GM12878 (cell line): ENCODE measurements at regions not wholly inside any gene's neighbourhood (a gene's known extent, or its start where the extent isn't known, plus 50 kb on each side); places are given as distances from the start of the nearest gene placed in this dataset.

Experiments used
- ATAC-seq: fragments of 200-7000 bp; cut with Tn5 transposase; 3 replicates; pipeline ENCODE4 v1.9.1; 2020; ENCODE audit warnings: mild to moderate bottlenecking, moderate library complexity
- BruUV-seq: library from RNA; stranded (reverse); fragments of 400-500 nt; replicated peaks from 2 replicates; lab custom pipeline; 2021; lab: Mats Ljungman, UMichigan
- CTCF ChIA-PET: fragments of 300-600 bp; sonication (Branson Sonifier 250); formaldehyde crosslinking; extraction: SDS; loops from one replicate; lab custom pipeline; 2021; ENCODE audit warnings: inconsistent platforms; lab: Yijun Ruan, JAX
- POLR2A ChIA-PET: fragments of 350-600 bp; formaldehyde crosslinking; extraction: SDS; loops from one replicate; lab custom pipeline; 2021; ENCODE audit warnings: inconsistent platforms; lab: Charles Lee
- RAD21 ChIA-PET: fragments of 300-600 bp; sonication (Branson Sonifier 250); formaldehyde crosslinking; loops from one replicate; lab custom pipeline; 2023; ENCODE audit warnings: antibody characterized with exemption; ENCODE audit not compliant: unreplicated experiment; lab: Charles Lee
- SMC1A ChIA-PET: fragments of 300-600 bp; sonication (Branson Sonifier 250); formaldehyde crosslinking; loops from one replicate; lab custom pipeline; 2023; ENCODE audit not compliant: unreplicated experiment, uncharacterized antibody; lab: Charles Lee
- DNase-seq: peaks from one replicate; pipeline ENCODE4 v3.0.0-alpha.2; 2011; ENCODE audit warnings: low read depth, low spot score
- FAIRE-seq: peaks from 3 replicates; lab custom pipeline; 2011; peaks lifted over from hg19 to GRCh38; lab: Jason Lieb, UNC
- H2AFZ ChIP-seq: 2 replicates; pipeline ENCODE4 v1.6.0; 2011; ENCODE audit warnings: low read depth, low read length, control low read depth; ENCODE audit not compliant: control insufficient read depth
- H3K27ac ChIP-seq: 2 replicates; pipeline ENCODE4 v1.5.1; 2011; ENCODE audit warnings: control low read depth; ENCODE audit not compliant: control insufficient read depth, insufficient read depth
- H3K27me3 ChIP-seq, 2 experiments: replicated peaks in 1 of 2; 2 replicates each; pipeline versions ENCODE4 v1.6.0 to v1.6.1; 2011; ENCODE audit warnings: low read length in 1 of 2; ENCODE audit not compliant: control insufficient read depth in 2 of 2, insufficient read depth in 2 of 2
- H3K36me3 ChIP-seq, 2 experiments: 2 replicates each; pipeline ENCODE4 v1.5.1; 2011; ENCODE audit warnings: low read length in 1 of 2; ENCODE audit not compliant: control insufficient read depth in 2 of 2, insufficient read depth in 2 of 2
- H3K4me1 ChIP-seq: 2 replicates; pipeline ENCODE4 v1.6.1; 2011; ENCODE audit warnings: mild to moderate bottlenecking, low read length, moderate library complexity, mixed read lengths; ENCODE audit not compliant: control insufficient read depth, insufficient read depth
- H3K4me2 ChIP-seq: 2 replicates; pipeline ENCODE4 v1.6.0; 2011; ENCODE audit warnings: control low read depth; ENCODE audit not compliant: control insufficient read depth, insufficient read depth
- H3K4me3 ChIP-seq: fragments of 200-600 bp; sonication (generic); 2 replicates; pipeline ENCODE4 v1.5.1; 2016
- H3K79me2 ChIP-seq: 2 replicates; pipeline ENCODE4 v1.6.0; 2011; ENCODE audit warnings: low read length; ENCODE audit not compliant: control insufficient read depth, insufficient read depth
- H3K9ac ChIP-seq: 2 replicates; pipeline ENCODE4 v1.8.0; 2011; ENCODE audit warnings: low read length, control low read depth, mixed read lengths; ENCODE audit not compliant: control insufficient read depth, insufficient read depth
- H3K9me3 ChIP-seq: replicated peaks from 3 replicates; pipeline ENCODE4 v1.5.1; 2011; ENCODE audit warnings: mild to moderate bottlenecking, low read length; ENCODE audit not compliant: control insufficient read depth, insufficient read depth
- H4K20me1 ChIP-seq: 2 replicates; pipeline ENCODE4 v1.6.0; 2011; ENCODE audit not compliant: control insufficient read depth, insufficient read depth
- CREM ChIP-seq: IDR thresholded peaks from 2 replicates; pipeline ENCODE4 v1.6.1; 2014; ENCODE audit warnings: antibody characterized with exemption, low read depth
- ELK1 ChIP-seq: IDR thresholded peaks from 2 replicates; pipeline ENCODE4 v1.6.1; 2012; ENCODE audit warnings: low read depth, low read length, improper control_type of control experiment
- EZH2 ChIP-seq: IDR thresholded peaks from 2 replicates; pipeline ENCODE4 v1.6.1; 2012; ENCODE audit warnings: low read depth, mild to moderate bottlenecking, control low read depth, inconsistent platforms, low read length, borderline replicate concordance; ENCODE audit not compliant: control insufficient read depth
- FOS ChIP-seq: IDR thresholded peaks from 3 replicates; pipeline ENCODE4 v1.6.1; 2011; ENCODE audit warnings: borderline replicate concordance; ENCODE audit not compliant: insufficient read length; ENCODE audit errors: extremely low read depth
- FOXK2 ChIP-seq: fragments of 450-650 bp; IDR thresholded peaks from 2 replicates; pipeline ENCODE4 v1.6.1; 2017; ENCODE audit warnings: mild to moderate bottlenecking, moderate library complexity
- GABPA ChIP-seq: IDR thresholded peaks from 2 replicates; pipeline ENCODE4 v1.6.1; 2014; ENCODE audit warnings: antibody characterized with exemption, low read depth, mild to moderate bottlenecking, inconsistent platforms
- HSF1 ChIP-seq: fragments of 150-350 bp; IDR thresholded peaks from 2 replicates; pipeline ENCODE4 v1.6.1; 2014; ENCODE audit warnings: mild to moderate bottlenecking, low read depth, low read length
- MYC ChIP-seq: IDR thresholded peaks from 2 replicates; pipeline ENCODE4 v1.6.1; 2011; ENCODE audit warnings: mild to moderate bottlenecking, low read length, moderate library complexity, inconsistent platforms; ENCODE audit not compliant: insufficient read depth, insufficient replicate concordance, insufficient read length, severe bottlenecking
- NFYB ChIP-seq: IDR thresholded peaks from 2 replicates; pipeline ENCODE4 v1.6.1; 2011; ENCODE audit warnings: low read depth, mild to moderate bottlenecking, low read length, improper control_type of control experiment, moderate library complexity; ENCODE audit not compliant: insufficient read depth
- POLR2AphosphoS5 ChIP-seq: IDR thresholded peaks from 2 replicates; pipeline ENCODE4 v1.6.1; 2011; ENCODE audit warnings: mild to moderate bottlenecking, low read length, inconsistent platforms
- RAD51 ChIP-seq: fragments of 450-650 bp; IDR thresholded peaks from 2 replicates; pipeline ENCODE4 v1.6.1; 2016; ENCODE audit warnings: moderate library complexity, mild to moderate bottlenecking, inconsistent platforms
- RB1 ChIP-seq: fragments of 450-650 bp; formaldehyde crosslinking; IDR thresholded peaks from 2 replicates; pipeline ENCODE4 v1.6.1; 2017; ENCODE audit warnings: mild to moderate bottlenecking, borderline replicate concordance
- WRNIP1 ChIP-seq: IDR thresholded peaks from 2 replicates; pipeline ENCODE4 v1.6.1; 2011; ENCODE audit warnings: low read depth, low read length, improper control_type of control experiment, borderline replicate concordance
- WGBS: methylation state at CpG from one replicate; pipeline ENCODE4 v1.1.6; 2016; ENCODE audit warnings: low lambda C conversion rate; ENCODE audit not compliant: insufficient replicate concordance, insufficient coverage; ENCODE audit errors: missing lambda C conversion rate; 5-methylcytosine and 5-hydroxymethylcytosine counted together
- in situ Hi-C: fragments of 300-500 bp; cut with MboI; formaldehyde crosslinking; loops from 9 replicates; pipeline ENCODE4 v1.14.3; 2018; ENCODE audit warnings: mixed read lengths
- intact Hi-C: fragments of 100-400 bp; cut with micrococcal nuclease; formaldehyde crosslinking; loops from one replicate; pipeline ENCODE4 v1.14.2; 2022; ENCODE audit not compliant: unreplicated experiment
- TF ChIP-seq, protein P1 (sequence below): IDR thresholded peaks from 2 replicates; pipeline ENCODE4 v1.6.1; 2012; ENCODE audit warnings: low read length, inconsistent platforms
- TF ChIP-seq, protein P2 (sequence below): fragments of 450-650 bp; IDR thresholded peaks from 2 replicates; pipeline ENCODE4 v1.6.1; 2017; ENCODE audit warnings: mild to moderate bottlenecking, low read depth, inconsistent platforms; ENCODE audit not compliant: poor library complexity, severe bottlenecking
- TF ChIP-seq, protein P3 (sequence below): fragments of 450-650 bp; IDR thresholded peaks from 2 replicates; pipeline ENCODE4 v1.6.1; 2016; ENCODE audit warnings: mild to moderate bottlenecking

GRCh38 chr20:19838468-19838867 lies 80.4 kb downstream of the RIN2 start:
- peaks cover 0 to 7% of the 10 kb centered on the region in 2 experiments; a peak in 2 of 4 replicates for H3K27me3 ChIP-seq
- RAD21 ChIA-PET: no interaction called here
- no peak overlapping the region for H3K27ac ChIP-seq
- H3K4me2 ChIP-seq: no peak overlapping the region
- H3K9me3 ChIP-seq: no peaks in the 10 kb centered on the region
- H4K20me1 ChIP-seq: no peaks in the 10 kb centered on the region
- FAIRE-seq (no peak), ATAC-seq (no peak), DNase-seq (no peak)
- H3K36me3 ChIP-seq: no peaks in the 10 kb centered on the region; a peak in 1 of 4 replicates
- in situ Hi-C loops: no loop called here
- CTCF ChIA-PET: interaction anchor here (2.4 kb wide), 1 partner anchor 10 kb away, joined by 7 read pairs; no protein-coding TSS in a partner anchor
- TF ChIP-seq POLR2AphosphoS5: no peak
- TF ChIP-seq RAD51: no peak
- TF ChIP-seq, protein P1, sequence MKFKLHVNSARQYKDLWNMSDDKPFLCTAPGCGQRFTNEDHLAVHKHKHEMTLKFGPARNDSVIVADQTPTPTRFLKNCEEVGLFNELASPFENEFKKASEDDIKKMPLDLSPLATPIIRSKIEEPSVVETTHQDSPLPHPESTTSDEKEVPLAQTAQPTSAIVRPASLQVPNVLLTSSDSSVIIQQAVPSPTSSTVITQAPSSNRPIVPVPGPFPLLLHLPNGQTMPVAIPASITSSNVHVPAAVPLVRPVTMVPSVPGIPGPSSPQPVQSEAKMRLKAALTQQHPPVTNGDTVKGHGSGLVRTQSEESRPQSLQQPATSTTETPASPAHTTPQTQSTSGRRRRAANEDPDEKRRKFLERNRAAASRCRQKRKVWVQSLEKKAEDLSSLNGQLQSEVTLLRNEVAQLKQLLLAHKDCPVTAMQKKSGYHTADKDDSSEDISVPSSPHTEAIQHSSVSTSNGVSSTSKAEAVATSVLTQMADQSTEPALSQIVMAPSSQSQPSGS: no peak
- TF ChIP-seq, protein P2, sequence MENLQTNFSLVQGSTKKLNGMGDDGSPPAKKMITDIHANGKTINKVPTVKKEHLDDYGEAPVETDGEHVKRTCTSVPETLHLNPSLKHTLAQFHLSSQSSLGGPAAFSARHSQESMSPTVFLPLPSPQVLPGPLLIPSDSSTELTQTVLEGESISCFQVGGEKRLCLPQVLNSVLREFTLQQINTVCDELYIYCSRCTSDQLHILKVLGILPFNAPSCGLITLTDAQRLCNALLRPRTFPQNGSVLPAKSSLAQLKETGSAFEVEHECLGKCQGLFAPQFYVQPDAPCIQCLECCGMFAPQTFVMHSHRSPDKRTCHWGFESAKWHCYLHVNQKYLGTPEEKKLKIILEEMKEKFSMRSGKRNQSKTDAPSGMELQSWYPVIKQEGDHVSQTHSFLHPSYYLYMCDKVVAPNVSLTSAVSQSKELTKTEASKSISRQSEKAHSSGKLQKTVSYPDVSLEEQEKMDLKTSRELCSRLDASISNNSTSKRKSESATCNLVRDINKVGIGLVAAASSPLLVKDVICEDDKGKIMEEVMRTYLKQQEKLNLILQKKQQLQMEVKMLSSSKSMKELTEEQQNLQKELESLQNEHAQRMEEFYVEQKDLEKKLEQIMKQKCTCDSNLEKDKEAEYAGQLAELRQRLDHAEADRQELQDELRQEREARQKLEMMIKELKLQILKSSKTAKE: no peak
- no peak for TF ChIP-seq CREM
- no peak for TF ChIP-seq ELK1
- TF ChIP-seq MYC: no peak
- TF ChIP-seq, protein P3, sequence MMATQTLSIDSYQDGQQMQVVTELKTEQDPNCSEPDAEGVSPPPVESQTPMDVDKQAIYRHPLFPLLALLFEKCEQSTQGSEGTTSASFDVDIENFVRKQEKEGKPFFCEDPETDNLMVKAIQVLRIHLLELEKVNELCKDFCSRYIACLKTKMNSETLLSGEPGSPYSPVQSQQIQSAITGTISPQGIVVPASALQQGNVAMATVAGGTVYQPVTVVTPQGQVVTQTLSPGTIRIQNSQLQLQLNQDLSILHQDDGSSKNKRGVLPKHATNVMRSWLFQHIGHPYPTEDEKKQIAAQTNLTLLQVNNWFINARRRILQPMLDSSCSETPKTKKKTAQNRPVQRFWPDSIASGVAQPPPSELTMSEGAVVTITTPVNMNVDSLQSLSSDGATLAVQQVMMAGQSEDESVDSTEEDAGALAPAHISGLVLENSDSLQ: no peak
- TF ChIP-seq FOS: no peak
- no peak for TF ChIP-seq WRNIP1
- TF ChIP-seq FOXK2: no peak
- TF ChIP-seq EZH2: no peak
- TF ChIP-seq RB1: no peak
- TF ChIP-seq HSF1: no peak
- no peak for TF ChIP-seq NFYB
- no peak for TF ChIP-seq GABPA
- intact Hi-C loops: no loop called here
- H3K4me3 ChIP-seq: no peak overlapping the region
- no TSS peak for BruUV-seq
- POLR2A ChIA-PET: no interaction called here
- WGBS: 52% methylated on average over 4 of the region's 5 CpGs
- SMC1A ChIA-PET: interaction anchor here (1.5 kb wide), 1 partner anchor 23 kb away, joined by 4 read pairs; no protein-coding TSS in a partner anchor
- no peak overlapping the region for H2AFZ ChIP-seq
- H3K4me1 ChIP-seq: no peaks in the 10 kb centered on the region
- no peaks in the 10 kb centered on the region for H3K79me2 ChIP-seq
- H3K9ac ChIP-seq: no peak overlapping the region
